K562 (cell line): ENCODE measurements at regions not wholly inside any gene's neighbourhood (a gene's known extent, or its start where the extent isn't known, plus 50 kb on each side); places are given as distances from the start of the nearest gene placed in this dataset.

ENCODE experiments used
- HES1 ChIP-seq: fragments of 450-650 bp; IDR thresholded peaks from 2 replicates; pipeline ENCODE4 v1.6.1; 2016; ENCODE audit warnings: low read depth, mild to moderate bottlenecking, moderate library complexity
- MECOM ChIP-seq: fragments of 250-450 bp; sonication (Bioruptor Pico); IDR thresholded peaks from 2 replicates; pipeline ENCODE4 v1.8.0; 2022; ENCODE audit warnings: inconsistent platforms
- PRDM10 ChIP-seq: fragments of 450-650 bp; IDR thresholded peaks from 2 replicates; pipeline ENCODE4 v1.6.1; 2018; ENCODE audit not compliant: partially characterized antibody
- ZNF408 ChIP-seq: fragments of 250-450 bp; sonication (Bioruptor Pico); IDR thresholded peaks from 2 replicates; pipeline ENCODE4 v1.4.0; 2020; ENCODE audit warnings: low read depth, mild to moderate bottlenecking, moderate library complexity
- TF ChIP-seq, protein P1 (sequence below): IDR thresholded peaks from 3 replicates; pipeline ENCODE4 v1.6.1; 2011; ENCODE audit warnings: borderline replicate concordance, mild to moderate bottlenecking, moderate library complexity; ENCODE audit not compliant: insufficient read length; ENCODE audit errors: extremely low read depth
- TF ChIP-seq, protein P2 (sequence below): fragments of 450-650 bp; IDR thresholded peaks from 2 replicates; pipeline ENCODE4 v1.6.1; 2017; ENCODE audit warnings: antibody characterized with exemption, mild to moderate bottlenecking
- TF ChIP-seq, protein P3 (sequence below): sonication (generic); formaldehyde crosslinking; IDR thresholded peaks from 2 replicates; pipeline ENCODE4 v1.8.0; 2023; ENCODE audit warnings: mild to moderate bottlenecking, missing genetic modification reagents

DNA sequence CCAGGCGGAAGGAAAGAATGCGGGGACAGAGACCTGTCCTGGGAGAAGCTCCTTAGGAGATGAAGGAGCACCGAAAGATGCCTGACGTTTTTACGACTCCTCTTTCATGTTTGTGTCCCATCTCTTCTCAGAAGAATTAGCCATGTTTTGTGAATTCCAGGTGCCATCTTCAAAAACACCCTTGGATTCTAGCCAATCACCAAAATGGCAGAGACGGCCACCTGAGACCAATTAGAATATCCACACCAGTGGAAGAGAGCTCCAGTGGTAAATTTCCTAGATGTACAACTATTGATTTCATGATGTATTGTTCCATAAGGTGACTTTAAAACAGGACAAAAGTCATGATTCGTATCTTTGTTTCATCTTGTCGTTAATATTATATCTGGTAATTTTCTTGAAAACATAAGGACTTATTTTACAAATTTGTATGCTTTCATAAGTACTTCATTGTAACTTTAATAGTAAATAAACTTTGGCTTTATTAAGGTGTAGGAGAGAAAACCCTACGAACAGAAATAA is 62.3 kb upstream of the NUDT4 start (continued):
- TF ChIP-seq, protein P1, sequence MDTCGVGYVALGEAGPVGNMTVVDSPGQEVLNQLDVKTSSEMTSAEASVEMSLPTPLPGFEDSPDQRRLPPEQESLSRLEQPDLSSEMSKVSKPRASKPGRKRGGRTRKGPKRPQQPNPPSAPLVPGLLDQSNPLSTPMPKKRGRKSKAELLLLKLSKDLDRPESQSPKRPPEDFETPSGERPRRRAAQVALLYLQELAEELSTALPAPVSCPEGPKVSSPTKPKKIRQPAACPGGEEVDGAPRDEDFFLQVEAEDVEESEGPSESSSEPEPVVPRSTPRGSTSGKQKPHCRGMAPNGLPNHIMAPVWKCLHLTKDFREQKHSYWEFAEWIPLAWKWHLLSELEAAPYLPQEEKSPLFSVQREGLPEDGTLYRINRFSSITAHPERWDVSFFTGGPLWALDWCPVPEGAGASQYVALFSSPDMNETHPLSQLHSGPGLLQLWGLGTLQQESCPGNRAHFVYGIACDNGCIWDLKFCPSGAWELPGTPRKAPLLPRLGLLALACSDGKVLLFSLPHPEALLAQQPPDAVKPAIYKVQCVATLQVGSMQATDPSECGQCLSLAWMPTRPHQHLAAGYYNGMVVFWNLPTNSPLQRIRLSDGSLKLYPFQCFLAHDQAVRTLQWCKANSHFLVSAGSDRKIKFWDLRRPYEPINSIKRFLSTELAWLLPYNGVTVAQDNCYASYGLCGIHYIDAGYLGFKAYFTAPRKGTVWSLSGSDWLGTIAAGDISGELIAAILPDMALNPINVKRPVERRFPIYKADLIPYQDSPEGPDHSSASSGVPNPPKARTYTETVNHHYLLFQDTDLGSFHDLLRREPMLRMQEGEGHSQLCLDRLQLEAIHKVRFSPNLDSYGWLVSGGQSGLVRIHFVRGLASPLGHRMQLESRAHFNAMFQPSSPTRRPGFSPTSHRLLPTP = no peak
- TF ChIP-seq, protein P2, sequence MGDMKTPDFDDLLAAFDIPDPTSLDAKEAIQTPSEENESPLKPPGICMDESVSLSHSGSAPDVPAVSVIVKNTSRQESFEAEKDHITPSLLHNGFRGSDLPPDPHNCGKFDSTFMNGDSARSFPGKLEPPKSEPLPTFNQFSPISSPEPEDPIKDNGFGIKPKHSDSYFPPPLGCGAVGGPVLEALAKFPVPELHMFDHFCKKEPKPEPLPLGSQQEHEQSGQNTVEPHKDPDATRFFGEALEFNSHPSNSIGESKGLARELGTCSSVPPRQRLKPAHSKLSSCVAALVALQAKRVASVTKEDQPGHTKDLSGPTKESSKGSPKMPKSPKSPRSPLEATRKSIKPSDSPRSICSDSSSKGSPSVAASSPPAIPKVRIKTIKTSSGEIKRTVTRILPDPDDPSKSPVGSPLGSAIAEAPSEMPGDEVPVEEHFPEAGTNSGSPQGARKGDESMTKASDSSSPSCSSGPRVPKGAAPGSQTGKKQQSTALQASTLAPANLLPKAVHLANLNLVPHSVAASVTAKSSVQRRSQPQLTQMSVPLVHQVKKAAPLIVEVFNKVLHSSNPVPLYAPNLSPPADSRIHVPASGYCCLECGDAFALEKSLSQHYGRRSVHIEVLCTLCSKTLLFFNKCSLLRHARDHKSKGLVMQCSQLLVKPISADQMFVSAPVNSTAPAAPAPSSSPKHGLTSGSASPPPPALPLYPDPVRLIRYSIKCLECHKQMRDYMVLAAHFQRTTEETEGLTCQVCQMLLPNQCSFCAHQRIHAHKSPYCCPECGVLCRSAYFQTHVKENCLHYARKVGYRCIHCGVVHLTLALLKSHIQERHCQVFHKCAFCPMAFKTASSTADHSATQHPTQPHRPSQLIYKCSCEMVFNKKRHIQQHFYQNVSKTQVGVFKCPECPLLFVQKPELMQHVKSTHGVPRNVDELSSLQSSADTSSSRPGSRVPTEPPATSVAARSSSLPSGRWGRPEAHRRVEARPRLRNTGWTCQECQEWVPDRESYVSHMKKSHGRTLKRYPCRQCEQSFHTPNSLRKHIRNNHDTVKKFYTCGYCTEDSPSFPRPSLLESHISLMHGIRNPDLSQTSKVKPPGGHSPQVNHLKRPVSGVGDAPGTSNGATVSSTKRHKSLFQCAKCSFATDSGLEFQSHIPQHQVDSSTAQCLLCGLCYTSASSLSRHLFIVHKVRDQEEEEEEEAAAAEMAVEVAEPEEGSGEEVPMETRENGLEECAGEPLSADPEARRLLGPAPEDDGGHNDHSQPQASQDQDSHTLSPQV = peak; percentile 69
- TF ChIP-seq, protein P3, sequence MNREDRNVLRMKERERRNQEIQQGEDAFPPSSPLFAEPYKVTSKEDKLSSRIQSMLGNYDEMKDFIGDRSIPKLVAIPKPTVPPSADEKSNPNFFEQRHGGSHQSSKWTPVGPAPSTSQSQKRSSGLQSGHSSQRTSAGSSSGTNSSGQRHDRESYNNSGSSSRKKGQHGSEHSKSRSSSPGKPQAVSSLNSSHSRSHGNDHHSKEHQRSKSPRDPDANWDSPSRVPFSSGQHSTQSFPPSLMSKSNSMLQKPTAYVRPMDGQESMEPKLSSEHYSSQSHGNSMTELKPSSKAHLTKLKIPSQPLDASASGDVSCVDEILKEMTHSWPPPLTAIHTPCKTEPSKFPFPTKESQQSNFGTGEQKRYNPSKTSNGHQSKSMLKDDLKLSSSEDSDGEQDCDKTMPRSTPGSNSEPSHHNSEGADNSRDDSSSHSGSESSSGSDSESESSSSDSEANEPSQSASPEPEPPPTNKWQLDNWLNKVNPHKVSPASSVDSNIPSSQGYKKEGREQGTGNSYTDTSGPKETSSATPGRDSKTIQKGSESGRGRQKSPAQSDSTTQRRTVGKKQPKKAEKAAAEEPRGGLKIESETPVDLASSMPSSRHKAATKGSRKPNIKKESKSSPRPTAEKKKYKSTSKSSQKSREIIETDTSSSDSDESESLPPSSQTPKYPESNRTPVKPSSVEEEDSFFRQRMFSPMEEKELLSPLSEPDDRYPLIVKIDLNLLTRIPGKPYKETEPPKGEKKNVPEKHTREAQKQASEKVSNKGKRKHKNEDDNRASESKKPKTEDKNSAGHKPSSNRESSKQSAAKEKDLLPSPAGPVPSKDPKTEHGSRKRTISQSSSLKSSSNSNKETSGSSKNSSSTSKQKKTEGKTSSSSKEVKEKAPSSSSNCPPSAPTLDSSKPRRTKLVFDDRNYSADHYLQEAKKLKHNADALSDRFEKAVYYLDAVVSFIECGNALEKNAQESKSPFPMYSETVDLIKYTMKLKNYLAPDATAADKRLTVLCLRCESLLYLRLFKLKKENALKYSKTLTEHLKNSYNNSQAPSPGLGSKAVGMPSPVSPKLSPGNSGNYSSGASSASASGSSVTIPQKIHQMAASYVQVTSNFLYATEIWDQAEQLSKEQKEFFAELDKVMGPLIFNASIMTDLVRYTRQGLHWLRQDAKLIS (CRISPR knock-in tag) = peak; percentile 72; the same call in 1 of the 2 replicates
- TF ChIP-seq HES1 (no peak), PRDM10 (peak; percentile 4), ZNF408 (no peak), MECOM (CRISPR knock-in tag) (peak; percentile 82)
